ENCODE measurements at regions not wholly inside any gene's neighbourhood (a gene's known extent, or its start where the extent isn't known, plus 50 kb on each side); places are given as distances from the start of the nearest gene placed in this dataset.
"Not testable (repeated sequence)": the region's sequence is repeated elsewhere in the genome, so short reads cannot be mapped to it uniquely, and the experiment has no call there.

DNA sequence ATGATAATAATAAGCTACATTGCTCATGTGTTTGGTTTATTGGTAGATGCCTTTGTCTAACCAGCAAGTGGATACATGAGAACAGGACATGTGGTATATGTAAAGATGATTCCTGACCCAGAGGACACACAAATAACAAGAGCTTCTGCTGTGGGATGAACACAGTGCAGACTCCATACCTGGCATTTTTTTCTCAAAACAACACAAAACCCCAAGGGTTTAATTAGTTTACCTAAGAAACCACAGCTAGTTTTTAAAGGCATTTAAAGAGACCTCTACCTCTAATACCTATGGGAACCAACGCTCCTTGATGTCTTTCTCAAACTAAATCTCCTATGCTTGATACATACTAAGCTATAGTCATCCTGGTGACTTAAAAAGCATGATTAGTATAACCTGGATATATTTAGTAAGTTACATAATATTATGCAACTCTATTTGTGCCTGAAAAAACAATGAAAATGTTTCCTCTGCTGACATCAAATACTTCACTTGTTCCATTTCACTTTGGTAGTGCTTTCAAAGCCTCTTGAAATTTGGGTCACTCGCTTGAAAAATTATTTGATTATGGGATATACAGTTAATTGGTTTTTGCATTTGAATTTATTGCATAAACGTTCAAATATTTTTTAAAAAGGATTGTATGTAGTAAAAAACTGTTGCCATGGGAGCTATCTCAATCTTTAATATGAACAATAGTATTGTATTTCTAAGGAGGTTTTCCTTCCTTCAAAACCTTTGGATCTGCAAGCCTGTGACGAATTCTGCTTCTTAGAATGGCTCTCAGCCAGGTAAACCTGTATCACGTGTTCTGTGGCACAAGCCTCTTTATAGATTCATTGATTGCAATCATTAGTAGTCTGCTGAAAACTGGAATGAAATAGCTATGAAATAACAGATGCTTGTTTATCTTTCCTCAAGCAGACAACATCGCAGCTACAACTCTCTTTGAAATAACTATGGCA is 233.0 kb upstream of the KCNMB2 start:
- no peak for DNase-seq

DNA sequence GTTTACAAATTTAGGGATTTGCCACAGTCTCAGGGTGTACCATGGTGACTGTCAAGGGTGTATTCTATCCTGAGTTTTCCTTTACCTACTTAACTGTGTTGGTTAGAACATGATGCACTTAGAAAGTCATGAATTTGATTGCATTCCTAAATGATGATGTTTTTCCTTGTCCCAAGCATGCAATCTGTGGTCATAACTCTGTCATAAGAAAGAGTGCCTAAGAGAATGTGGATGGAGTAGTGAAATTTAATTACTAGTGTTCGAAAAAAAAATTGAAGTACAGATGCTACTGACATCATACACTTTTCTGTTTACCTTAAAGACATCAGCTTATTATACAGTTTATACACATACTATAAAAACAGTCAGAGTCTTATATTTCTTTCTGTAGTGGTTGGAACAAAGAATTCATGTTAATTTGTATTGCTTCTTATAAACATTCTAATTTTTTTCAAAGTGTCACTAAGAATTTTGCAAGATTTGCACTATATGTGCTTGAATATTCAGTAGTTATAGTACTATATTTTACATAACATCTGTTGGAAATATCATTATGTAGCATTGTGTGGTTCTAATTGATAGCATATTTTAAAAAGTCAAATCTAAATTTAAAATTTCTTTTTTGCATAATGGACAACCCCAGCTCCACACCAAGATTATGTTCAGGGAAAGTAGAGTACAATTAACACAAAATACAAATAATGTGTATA is 231.3 kb upstream of the KCNMB2 start:
- no peak for DNase-seq

DNA sequence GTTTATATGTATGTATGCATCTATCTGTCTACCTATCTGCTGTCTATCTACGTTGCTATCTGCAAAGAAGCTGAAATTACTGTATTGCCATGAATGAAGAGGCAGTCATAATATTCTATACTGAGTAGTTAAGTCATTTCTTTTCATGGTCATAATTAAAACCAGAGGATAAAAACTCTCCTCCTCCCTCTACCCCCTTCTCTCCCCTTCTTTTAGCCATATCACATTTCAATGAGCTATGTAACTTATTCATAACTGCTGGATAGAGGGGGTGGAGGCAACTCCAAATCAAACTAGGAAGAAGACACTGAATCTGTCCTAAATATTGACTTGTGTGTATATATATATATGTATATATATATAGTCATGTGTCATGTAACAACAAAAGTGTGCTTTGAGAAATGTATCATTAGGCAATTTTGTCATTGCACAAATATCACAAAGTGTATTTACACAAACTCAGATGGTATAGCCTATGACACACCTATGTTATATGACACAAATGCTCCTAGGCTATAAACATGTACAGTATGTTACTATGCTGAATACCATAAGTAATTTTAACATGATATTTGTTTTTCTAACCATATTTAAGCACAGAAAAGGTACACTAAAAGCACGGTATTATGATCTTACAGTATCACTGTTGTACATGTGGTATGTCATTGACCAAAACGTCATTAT is 229.7 kb upstream of the KCNMB2 start:
- DNase-seq: no peak

DNA sequence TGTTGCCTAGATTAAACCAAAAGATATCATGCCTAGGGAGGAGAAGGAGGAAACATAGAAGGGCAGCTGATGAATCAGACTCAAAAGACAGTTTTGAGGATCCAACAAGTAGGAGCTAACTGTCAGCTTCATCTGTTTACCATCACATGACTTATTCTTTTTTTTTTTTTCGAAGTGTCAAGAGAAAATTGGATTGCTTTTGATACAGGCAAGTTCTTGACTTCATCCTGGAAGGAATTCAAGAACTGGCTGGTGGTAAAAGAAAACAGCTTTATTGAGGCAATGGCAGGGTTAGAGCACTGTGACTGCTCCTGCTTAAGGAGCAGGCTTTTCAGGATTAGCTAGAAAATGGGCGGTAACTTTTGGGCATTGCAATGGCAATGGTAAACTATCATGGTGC is 227.5 kb upstream of the KCNMB2 start:
- no peak for DNase-seq

DNA sequence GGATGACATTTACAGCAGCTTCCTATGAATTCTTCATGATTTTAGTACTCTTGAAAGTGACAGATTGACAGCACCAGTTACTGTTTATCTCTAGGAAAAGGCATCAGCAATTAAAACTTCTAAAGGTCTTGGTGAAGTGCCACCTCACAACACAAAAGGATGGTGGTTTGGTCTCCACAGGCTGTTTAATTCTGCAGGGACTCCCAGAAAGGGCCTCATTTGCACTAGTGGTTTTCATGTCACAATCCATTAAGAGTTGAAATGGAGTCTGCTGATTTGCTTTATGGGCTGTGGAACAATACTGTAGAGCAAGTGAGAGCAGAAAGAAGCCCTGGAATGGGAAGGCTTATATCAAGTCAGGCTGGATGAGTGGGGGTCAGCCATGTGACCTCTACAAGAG is 225.3 kb upstream of the KCNMB2 start:
- no peak for DNase-seq

DNA sequence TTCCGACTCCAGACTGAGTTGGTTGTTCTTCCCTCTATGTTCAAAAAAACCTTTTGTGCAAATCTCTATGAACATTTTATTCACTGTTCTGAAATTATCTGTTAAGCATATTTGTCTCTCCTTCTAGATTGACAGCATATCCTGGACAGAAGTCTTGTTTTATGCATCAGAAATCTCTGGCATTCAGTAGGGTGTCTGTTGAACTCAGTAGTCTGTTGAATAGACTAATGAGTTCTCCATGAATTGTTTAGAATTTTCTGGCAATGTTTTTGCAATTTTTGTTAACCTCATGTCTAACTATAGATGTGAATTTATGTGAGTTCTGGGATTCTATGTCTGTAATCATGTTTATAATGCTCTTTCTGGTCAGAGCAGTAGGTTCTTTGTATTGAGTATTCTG is 222.5 kb upstream of the KCNMB2 start:
- no peak for DNase-seq

DNA sequence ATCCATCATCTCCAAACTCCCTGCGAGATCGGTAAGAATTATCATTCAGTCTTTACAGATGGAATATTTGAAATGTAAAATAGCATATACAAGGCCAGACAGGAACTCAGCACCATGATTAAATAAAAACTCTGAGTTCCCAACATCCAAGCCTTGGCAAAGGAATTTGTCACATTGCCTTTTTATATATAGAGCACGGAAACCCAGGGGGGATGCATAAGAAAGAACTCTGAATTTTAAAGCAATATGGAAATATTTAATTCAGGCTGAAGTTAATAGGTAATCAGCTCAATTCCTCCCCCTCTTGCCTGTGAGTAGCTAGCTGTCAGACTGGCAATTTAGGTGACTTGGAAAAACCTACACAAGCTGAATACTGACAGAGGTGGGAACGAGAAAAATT is 217.9 kb upstream of the KCNMB2 start:
- no peak for DNase-seq

DNA sequence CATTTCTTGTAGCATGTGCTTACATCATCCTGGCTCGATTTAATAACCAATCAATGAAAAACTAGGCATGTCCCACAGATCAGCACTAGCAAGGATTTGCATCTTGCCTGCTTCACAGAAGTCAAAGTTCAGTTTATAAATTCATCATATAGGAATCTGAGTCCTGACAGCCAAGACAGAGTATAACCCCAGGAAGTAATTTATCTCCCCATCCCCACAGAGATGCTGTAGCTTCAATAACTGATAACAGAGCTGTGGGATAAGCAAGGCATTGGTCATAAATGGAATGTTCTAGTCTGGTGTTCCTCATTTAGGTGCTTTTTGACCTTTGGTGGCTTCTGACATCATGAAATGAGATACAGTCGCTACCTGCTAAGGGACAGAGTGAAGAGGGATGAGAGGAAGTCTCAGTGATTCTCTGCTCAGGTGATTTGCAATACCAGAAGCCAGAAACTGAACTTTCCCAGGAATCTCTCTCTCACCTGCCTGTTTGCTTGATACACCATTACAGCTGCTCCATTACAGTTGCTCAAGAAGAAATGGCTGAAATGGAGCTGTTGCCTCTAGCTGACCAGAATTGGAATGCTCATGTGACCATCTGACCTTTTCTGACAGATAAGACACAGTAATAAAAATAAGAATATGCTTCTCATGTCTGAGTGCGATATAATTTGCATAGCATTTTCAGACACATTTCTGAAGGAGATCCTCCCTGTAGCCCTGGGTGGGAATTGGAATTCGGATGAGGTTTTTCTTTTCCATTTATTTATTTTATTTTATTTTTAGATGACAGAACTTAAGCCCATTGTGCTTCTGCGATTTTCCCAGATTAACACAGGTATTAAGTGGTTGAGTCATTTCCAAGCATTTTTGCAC is 217.1 kb upstream of the KCNMB2 start:
- no peak for DNase-seq

DNA sequence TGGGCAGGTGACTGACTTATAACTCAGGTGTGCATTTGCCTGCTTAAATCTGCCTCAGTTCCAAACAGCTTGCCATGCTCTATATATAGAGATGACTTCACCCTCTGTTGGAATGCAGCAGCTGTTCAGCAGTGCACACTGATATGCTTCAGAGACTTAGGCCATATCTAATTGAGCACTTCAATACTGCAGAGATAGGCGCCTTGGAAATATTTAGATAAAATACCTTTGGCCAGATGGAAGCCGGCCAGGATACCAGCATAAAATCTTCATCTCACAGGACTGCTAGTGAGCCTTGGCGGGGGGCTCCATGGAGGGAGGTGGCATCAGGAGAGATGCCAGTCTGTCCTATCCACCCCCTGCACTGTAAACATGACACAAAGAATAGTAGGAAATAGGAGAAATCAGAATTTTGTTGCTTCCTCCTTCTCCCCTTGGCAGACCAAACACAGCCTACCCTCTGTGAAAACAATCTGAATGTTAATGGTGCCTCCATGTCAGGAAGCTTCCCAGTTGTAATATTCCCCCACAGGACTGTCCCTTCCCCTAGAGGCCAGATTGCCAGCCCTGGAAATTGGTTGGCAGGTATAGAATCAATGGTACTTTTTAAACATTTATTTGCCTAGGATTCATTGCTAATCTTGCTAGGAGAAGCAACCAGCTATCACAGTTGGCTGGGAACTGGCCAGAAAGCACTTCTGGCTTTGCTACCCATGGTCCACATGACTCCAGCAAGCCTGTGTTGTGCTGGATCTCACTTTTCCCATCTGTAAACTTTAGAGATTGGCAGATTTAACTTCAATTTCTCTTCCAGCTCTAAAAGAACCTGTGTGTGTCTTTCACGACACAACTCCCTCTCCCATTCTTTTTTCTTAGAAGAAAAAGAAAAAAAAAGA is 215.5 kb upstream of the KCNMB2 start:
- no peak for DNase-seq

DNA sequence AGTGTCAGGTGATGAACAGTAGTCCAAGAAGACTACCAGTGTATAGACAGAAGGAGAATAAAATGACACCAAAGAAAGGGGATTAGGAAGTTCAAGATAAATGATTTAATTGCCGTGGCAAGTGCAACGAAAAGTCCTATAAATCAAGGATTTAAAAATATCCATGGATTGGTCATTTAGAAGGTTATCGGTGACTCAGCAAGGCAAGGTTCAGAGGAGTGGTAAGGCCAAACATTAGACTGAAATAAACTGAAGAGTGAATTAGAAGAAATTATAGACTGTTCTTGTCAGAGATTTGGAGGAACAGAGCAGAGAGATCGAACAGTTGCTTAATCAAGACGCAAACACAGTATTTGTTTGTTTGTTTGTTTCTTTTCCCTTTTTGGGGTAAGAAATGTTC is 211.9 kb upstream of the KCNMB2 start:
- no peak for DNase-seq

DNA sequence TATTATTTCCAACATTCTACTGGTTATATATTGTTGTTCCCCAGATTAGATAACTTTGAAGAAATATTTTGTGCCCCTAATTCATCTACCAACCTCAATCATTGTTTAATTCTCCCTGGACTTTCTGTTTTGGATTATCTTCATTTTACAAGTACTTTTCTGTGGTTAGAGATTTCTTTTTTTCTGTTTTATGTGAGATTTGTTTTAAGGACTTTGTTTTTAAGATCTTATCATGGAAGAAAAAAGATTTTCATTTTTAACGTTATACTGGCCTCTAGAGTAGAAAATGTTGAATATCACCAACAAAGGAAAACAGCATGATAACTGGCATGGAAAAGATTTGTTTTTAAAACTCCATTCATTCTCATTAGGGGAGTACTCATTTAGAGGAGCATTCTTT is 210.9 kb upstream of the KCNMB2 start:
- DNase-seq: no peak

DNA sequence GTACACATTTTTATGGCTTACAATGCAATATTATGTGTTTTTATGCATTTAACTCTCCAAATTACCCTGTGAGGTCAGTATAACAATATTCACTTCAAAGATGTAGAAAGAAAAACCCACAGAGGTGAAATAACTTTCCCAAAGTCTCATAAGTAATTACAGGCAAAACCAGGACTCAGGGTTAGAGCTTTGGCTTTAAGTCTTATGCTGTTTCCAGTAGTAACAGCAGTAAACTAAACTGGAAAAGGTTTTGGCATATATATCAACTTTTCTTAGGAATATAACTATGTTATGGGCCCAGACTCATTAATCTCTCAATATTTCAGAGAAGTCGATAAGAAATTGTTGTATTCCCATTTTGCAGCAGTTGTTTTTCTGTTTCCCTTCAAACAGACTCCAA is 206.3 kb upstream of the KCNMB2 start:
- DNase-seq: no peak

DNA sequence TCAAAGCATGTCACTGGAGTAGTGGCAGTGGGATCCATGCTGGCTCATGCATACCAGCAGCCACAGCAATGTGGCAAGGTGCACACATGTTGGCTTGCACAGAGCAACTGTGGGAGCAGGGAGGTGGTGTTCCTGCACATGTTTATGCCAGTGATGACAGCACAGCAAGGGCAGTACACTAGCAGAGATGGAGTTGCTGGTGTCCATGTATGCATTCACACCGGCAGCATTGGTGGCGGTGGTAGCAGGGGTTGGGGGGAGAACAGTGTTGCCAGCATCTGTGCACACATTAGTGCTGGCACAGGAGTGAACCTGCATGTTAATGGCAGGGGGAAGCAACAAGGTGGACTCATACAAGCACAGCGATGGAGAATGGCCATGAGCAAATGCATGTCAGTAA is 202.0 kb upstream of the KCNMB2 start:
- no peak for DNase-seq

DNA sequence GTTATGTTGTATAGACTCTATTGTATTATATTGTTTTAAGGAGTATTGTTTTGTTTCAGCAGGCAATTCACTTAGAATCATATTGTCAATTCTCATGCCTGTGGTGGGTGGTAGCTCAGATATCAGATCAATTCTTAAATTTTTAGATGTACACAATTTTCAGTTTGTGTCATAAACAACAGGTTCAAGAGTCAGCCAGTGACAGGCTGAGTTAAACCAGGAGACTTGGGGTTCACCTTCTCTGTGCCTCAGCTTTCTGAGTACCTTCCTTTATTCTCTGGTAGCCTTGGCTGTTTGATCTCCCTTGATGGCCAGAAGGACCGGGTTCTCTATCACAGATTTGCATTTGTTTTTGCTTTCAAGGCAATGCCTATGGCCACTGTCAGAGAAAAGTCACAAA is 199.9 kb upstream of the KCNMB2 start:
- DNase-seq: no peak

DNA sequence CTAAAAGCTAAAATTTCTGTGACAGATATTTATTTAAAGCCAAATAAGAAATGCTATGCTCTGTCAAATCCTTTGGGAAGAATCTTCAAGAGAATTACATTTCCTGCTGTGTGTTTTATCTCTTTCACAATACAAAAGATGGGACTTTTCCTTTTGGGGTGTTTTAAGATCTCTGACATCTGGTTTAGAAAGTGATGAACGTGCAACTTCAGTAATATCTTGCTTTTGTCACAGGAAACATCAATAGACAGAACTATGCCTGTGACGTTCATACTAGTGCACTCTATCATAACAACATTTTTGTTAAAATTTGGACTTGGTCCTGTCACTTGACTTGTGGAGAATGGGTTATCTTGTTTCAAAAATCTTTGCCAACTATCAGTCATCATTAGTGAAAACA is 195.7 kb upstream of the KCNMB2 start:
- DNase-seq: no peak

DNA sequence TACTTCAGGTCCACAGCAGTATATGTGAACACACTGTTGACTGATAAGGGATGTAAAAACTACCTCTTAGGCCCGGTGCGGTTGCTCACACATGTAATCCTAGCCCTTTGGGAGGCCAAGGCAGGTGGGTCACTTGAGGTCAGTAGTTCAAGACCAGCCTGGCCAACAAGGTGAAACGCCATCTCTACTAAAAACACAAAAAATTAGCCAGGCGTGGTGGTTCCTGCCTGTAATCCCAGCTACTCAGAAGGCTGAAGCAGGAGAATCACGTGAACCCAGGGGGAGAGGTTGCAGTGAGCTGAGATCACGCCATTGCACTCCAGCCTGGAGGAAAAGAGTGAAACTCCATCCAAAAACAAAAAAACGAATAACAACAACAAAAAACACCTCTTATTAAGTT is 194.6 kb upstream of the KCNMB2 start:
- DNase-seq: no peak

DNA sequence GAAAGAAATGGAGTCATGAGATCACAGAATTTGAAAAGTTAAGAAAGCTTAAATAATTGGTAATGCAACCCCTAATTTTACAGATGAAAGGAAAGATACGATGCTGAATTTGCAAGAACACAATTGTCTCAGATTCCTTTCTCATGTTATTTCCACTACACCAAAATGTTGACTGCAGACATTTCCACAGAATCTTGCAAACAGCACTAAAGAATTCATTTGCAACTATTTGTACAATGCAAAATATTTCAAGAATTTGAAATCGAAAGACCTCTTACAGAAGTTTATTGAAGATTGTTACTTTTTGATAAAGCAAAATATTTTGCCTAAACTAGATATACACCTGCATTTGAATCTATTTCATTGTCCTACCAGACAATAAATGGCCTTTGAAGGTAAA is 194.1 kb upstream of the KCNMB2 start:
- no peak for DNase-seq

DNA sequence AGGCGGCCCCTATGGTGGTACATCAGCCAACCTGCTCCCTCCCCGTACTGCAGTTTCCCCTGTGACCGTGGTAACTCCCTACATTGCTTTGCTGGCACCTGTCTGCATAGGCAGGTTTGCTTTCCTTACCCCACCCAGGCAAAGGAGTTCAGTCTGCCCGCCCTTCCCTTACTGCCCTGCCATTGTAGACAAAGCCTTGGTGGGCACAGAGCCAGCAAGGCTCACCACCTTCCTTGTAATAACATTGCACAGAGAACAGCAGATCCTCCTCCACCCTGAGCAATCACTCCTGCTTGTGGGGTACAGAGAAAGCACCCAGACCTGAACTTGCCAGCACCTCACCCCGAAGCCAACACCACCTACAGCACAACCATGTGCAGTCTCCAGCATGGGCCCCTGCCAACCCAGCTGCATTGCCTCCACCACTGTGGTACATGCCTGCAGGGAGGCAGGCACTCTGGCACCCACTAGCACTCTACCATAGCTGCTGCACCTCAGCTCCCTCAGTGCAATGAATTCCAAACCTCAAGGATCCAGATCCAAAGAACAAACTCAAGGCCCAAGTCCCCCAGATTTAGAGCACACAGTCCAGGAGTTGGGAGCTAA is 192.7 kb upstream of the KCNMB2 start:
- DNase-seq: no peak

DNA sequence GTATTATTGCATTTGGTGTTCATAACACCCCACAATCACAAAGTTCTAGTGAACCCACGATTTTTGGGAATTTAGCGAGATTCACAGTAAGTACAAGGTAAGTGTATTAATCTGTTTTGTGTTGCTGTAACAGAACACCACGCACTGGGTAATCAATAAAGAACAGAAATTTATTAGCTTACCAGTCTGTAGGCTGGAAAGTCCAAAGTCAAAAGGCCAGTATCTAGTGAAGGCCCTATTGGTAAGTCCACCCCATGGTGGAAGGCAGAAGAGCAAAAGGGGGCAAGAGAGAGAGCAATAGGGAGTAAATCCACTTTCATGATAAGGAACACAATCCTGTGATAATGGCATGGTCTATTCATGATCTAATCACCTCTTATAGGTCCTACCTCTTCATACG is 190.3 kb upstream of the KCNMB2 start:
- no peak for DNase-seq

DNA sequence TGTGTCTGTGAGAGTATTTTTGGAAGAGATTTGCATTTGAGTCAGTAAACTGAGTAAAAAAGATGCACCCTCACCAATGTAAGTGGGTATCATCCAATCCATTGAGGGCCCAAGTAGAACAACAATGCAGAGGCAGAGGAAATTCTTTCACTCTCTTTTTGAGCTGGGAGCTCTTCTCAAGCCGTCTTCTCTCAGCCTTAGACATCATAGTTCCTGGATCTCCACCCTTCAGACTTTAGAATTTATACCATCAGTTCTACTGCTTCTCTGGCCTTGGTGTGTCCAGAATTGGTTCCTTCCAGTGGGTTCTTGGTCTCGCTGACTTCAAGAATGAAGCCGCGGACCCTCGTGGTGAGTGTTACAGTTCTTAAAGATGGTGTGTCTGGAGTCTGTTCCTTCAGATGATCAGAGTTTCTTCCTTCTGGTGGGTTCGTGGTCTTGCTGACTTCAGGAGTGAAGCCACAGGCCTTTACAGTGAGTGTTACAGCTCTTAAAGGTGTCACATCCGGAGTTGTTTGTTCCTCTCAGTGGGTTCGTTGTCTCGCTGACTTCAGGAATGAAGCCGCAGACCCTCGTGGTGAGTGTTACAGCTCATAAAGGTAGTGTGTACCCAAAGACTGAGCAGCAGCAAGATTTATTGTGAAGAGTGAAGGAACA is 187.5 kb upstream of the KCNMB2 start:
- peak; percentile 30 for DNase-seq

DNA sequence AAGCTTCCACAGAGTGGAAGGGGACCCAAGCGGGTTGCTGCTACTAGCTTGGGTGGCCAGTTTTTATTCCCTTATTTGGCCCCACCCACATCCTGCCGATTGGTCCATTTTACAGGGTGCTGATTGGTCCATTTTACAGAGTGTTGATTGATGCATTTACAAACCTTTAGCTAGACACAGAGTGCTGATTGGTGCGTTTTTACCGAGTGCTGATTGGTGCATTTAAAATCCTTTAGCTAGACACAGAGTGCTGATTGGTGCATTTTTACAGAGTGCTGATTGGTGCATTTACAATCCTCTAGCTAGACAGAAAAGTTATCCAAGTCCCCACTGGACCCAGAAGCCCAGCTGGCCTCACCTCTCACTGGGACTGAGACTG is 187.0 kb upstream of the KCNMB2 start:
- not testable (repeated sequence) for DNase-seq
